GM19372 (cell line): ENCODE measurements at regions not wholly inside any gene's neighbourhood (a gene's known extent, or its start where the extent isn't known, plus 50 kb on each side); places are given as distances from the start of the nearest gene placed in this dataset.

Experiments
- ATAC-seq: cut with Tn5 transposase; IDR thresholded peaks from one replicate; pipeline ENCODE4 v1.9.1; 2021; ENCODE audit warnings: mild to moderate bottlenecking, low read depth, moderate library complexity; ENCODE audit not compliant: unreplicated experiment

GRCh38 chr4:54800831-54801530 lies 143.2 kb downstream of the KIT start:
- no peak for ATAC-seq

GRCh38 chr4:54794579-54794978 lies 136.8 kb downstream of the KIT start:
- ATAC-seq: no peak

GRCh38 chr4:54793856-54794422 lies 136.2 kb downstream of the KIT start:
- ATAC-seq: no peak
